Midbrain (tissue), 1 donor: ENCODE measurements at regions not wholly inside any gene's neighbourhood (a gene's known extent, or its start where the extent isn't known, plus 50 kb on each side); places are given as distances from the start of the nearest gene placed in this dataset.
"Not testable (repeated sequence)": the region's sequence is repeated elsewhere in the genome, so short reads cannot be mapped to it uniquely, and the experiment has no call there.

Source experiments
- DNase-seq: peaks from one replicate; lab custom pipeline; 2025; lab: John Stamatoyannopoulos, UW

GRCh38 chr14:84882830-84883229 lies 647.1 kb upstream of the FLRT2 start:
- no peak for DNase-seq

GRCh38 chr14:84885061-84885460 lies 644.9 kb upstream of the FLRT2 start:
- no peak for DNase-seq

GRCh38 chr14:84891404-84891803 lies 638.5 kb upstream of the FLRT2 start:
- no peak for DNase-seq

GRCh38 chr14:84894254-84894653 lies 635.7 kb upstream of the FLRT2 start:
- no peak for DNase-seq

- DNase-seq = no peak
Observed at GRCh38 chr14:84922370-84922769, 607.6 kb upstream of the FLRT2 start.

- DNase-seq = no peak
Observed at GRCh38 chr14:84926656-84927055, 603.3 kb upstream of the FLRT2 start.

GRCh38 chr14:84927096-84927827 lies 602.7 kb upstream of the FLRT2 start:
- no peak for DNase-seq

- no peak for DNase-seq
Observed at GRCh38 chr14:84929086-84929485, 600.9 kb upstream of the FLRT2 start.

- DNase-seq = no peak
Observed at GRCh38 chr14:84929834-84930233, 600.1 kb upstream of the FLRT2 start.

- DNase-seq = no peak
Observed at GRCh38 chr14:84937016-84937415, 592.9 kb upstream of the FLRT2 start.

GRCh38 chr14:84937449-84937848 lies 592.5 kb upstream of the FLRT2 start:
- no peak for DNase-seq

- DNase-seq = not testable (repeated sequence)
Observed at GRCh38 chr14:84944901-84945300, 585.0 kb upstream of the FLRT2 start.

- DNase-seq = no peak
Observed at GRCh38 chr14:84959851-84960520, 570.0 kb upstream of the FLRT2 start.

- no peak for DNase-seq
Observed at GRCh38 chr14:84961637-84962036, 568.3 kb upstream of the FLRT2 start.

- no peak for DNase-seq
Observed at GRCh38 chr14:84963518-84963917, 566.4 kb upstream of the FLRT2 start.

- DNase-seq = no peak
Observed at GRCh38 chr14:84965279-84965678, 564.7 kb upstream of the FLRT2 start.

GRCh38 chr14:84969501-84969900 lies 560.4 kb upstream of the FLRT2 start:
- no peak for DNase-seq

GRCh38 chr14:84975241-84975902 lies 554.6 kb upstream of the FLRT2 start:
- DNase-seq = no peak

GRCh38 chr14:84976805-84977204 lies 553.1 kb upstream of the FLRT2 start:
- DNase-seq = no peak

GRCh38 chr14:84987042-84987441 lies 542.9 kb upstream of the FLRT2 start:
- DNase-seq = no peak

- DNase-seq = no peak
Observed at GRCh38 chr14:84988357-84988756, 541.6 kb upstream of the FLRT2 start.

- DNase-seq = no peak
Observed at GRCh38 chr14:84991021-84991420, 538.9 kb upstream of the FLRT2 start.

GRCh38 chr14:84998216-84998615 lies 531.7 kb upstream of the FLRT2 start:
- DNase-seq = no peak
